Naive B cell (primary cell): ENCODE measurements at regions not wholly inside any gene's neighbourhood (a gene's known extent, or its start where the extent isn't known, plus 50 kb on each side); places are given as distances from the start of the nearest gene placed in this dataset.
A peak's percentile ranks its signal among the peaks of the same experiment; 100 is the strongest.

Experiments
- ATAC-seq, 2 donors: fragments of 150-1000 bp; cut with Tn5 transposase; 2 replicates each; pipeline ENCODE4 v1.10.0; 2021; ENCODE audit warnings: low read depth in 2 of 2, mild to moderate bottlenecking in 2 of 2, moderate library complexity in 2 of 2
- DNase-seq: peaks from one replicate; pipeline ENCODE4 v3.0.0; 2022
- H3K27ac Mint-ChIP-seq, 6 donors: one replicate each; pipeline ENCODE4 v1.8.0; 2020 to 2022; ENCODE audit warnings: mild to moderate bottlenecking in 6 of 6, mixed read lengths in 6 of 6, moderate library complexity in 5 of 6, inconsistent platforms in 2 of 6
- H3K27me3 Mint-ChIP-seq, 3 donors: one replicate each; pipeline ENCODE4 v1.8.0; 2021 to 2022; ENCODE audit warnings: mixed read lengths in 3 of 3, mild to moderate bottlenecking in 1 of 3
- H3K36me3 Mint-ChIP-seq, 2 donors: one replicate each; pipeline ENCODE4 v1.8.0; 2020 to 2022; ENCODE audit warnings: mixed read lengths in 2 of 2, inconsistent platforms in 1 of 2, mild to moderate bottlenecking in 1 of 2
- H3K4me1 Mint-ChIP-seq, 3 donors: one replicate each; pipeline ENCODE4 v1.8.0; 2020 to 2022; ENCODE audit warnings: mixed read lengths in 3 of 3, inconsistent platforms in 1 of 3, mild to moderate bottlenecking in 1 of 3, moderate library complexity in 1 of 3
- H3K4me3 Mint-ChIP-seq, 8 donors: one replicate each; pipeline ENCODE4 v1.8.0; 2020 to 2022; ENCODE audit warnings: mild to moderate bottlenecking in 8 of 8, mixed read lengths in 8 of 8, moderate library complexity in 8 of 8, inconsistent platforms in 2 of 8
- H3K9me3 Mint-ChIP-seq, 7 donors: one replicate each; pipeline ENCODE4 v1.8.0; 2020 to 2022; ENCODE audit warnings: mixed read lengths in 7 of 7, mild to moderate bottlenecking in 5 of 7, inconsistent platforms in 2 of 7, moderate library complexity in 1 of 7

DNA sequence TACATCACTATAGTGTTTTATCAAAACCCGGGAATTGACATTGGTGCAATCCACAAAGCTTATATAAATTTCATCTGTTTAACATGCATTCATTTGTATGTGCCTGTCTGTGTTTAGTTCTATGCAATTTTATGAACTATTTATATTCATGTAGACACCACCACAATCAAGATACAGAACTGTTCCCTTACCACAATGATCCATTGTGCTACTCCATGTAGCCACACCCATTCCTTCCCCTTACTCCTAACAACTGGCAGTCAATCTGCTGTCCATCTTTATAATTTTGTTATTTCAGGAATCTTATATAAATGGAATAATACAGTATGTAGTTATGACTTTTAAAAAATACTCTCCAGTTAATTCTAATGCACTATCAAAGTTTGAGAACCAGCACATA is 389.5 kb downstream of the HTR1A start:
- no peaks in the 10 kb centered on the region for H3K4me1 Mint-ChIP-seq
- H3K4me3 Mint-ChIP-seq, result no peak overlapping the region
- H3K27me3 Mint-ChIP-seq, result no peaks in the 10 kb centered on the region
- no peak overlapping the region for H3K27ac Mint-ChIP-seq
- no peak for ATAC-seq
- H3K9me3 Mint-ChIP-seq, result peaks cover 0 to 10% (median 4%) of the 10 kb centered on the region in 7 donors
- no peak for DNase-seq
- no peaks in the 10 kb centered on the region for H3K36me3 Mint-ChIP-seq

DNA sequence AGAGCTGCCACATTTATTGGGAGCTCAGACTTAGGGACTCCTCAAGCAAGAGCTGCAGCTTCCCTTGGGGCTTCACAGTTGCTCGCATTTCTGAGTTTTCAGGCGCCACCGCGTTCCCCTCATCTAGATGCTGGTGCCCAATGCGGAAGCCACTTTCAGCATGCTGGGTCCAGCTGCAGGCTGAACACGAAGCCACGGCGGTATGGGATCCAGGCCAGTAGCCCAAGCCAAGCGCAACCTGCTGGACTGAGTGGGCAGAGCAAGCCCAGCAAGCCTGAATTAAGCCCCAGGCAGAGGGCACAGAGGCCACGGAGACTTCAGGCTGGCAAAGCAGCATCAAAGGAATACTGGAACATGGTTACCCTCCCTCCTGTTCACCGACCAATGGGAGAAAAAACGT is 391.5 kb downstream of the HTR1A start:
- Mint-ChIP-seq H3K27me3 (no peaks in the 10 kb centered on the region), H3K27ac (no peak overlapping the region), H3K9me3 (peaks cover 2 to 16% (median 2%) of the 10 kb centered on the region in 7 donors), H3K4me3 (no peak overlapping the region), H3K36me3 (no peaks in the 10 kb centered on the region), H3K4me1 (no peaks in the 10 kb centered on the region)
- DNase-seq, result no peak
- ATAC-seq, result no peak

GRCh38 chr5:63564789-63565188 is 397.5 kb downstream of the HTR1A start:
- peaks cover 4 to 30% (median 9%) of the 10 kb centered on the region in 7 donors for H3K9me3 Mint-ChIP-seq
- no peak for DNase-seq
- H3K4me1 Mint-ChIP-seq, result no peaks in the 10 kb centered on the region
- H3K4me3 Mint-ChIP-seq, result no peak overlapping the region
- no peak overlapping the region for H3K27ac Mint-ChIP-seq
- no peaks in the 10 kb centered on the region for H3K36me3 Mint-ChIP-seq
- no peaks in the 10 kb centered on the region for H3K27me3 Mint-ChIP-seq
- ATAC-seq, result no peak

DNA sequence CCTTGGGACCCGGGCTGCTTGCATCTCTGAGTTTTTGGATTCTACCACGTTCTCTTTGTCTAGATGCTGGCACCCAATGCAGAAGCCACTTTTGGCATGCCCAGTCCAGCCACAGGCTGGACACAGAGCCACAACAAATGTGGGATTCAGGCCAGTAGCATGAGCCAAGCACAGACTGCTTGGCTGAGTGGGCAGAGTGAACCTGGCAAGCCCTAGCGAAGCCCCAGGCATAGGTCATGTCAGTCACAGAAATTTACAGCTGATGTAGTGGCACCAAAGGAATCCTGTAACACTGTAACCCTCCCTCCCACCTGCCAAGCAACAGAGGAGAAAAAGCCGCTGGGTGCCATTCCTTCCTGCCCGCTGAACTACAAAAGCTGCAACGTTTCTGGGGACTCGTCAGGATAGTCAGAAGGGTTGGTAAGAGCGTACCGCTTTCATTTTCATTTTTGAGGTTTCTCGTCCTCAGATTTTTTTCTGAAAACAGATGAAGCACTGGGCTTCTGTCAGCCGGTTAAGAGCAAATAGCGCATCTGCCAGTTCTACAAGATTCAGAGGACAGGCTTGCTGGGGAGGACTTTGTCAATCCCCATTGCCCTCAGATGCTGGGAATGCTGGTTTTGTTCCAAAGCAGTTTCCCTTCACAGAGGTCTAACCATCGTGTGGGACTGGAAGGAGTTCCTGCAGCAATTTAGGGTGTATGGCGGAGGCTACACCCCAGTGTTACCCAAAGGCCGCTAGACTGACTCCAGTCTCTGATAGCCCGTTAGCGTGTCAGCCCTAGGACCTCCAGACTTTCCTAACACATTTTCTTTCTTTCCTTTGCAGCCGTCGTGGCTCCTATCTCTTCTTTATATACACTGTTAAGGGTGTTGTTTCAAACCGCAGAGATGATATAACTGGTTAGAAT is 399.0 kb downstream of the HTR1A start:
- H3K36me3 Mint-ChIP-seq, result no peaks in the 10 kb centered on the region

DNA sequence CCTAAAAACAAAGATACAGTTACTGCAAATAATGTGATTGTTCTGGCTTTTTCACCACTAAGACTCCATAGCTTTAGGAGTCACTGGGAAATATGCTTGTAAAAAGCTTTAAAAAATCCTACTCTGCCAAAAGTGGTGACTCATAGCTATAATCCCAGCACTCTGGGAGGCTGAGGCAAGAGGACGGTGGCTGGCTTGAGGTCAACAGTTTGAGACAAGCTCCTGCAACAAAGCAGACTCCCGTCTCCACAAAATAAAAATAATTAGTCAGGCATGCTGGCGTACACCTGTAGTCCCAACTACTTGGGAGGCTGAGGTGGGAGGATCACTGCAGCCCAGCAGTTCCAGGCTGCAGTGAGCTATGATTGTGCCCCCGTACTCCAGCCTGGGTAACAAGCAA is 406.4 kb downstream of the HTR1A start:
- ATAC-seq (no peak), DNase-seq (no peak)
- no peaks in the 10 kb centered on the region for H3K27me3 Mint-ChIP-seq
- no peaks in the 10 kb centered on the region for H3K36me3 Mint-ChIP-seq
- peaks cover 0 to 7% (median 1%) of the 10 kb centered on the region in 7 donors for H3K9me3 Mint-ChIP-seq
- H3K4me1 Mint-ChIP-seq, result no peaks in the 10 kb centered on the region
- no peak overlapping the region for H3K27ac Mint-ChIP-seq
- H3K4me3 Mint-ChIP-seq, result no peak overlapping the region

More for the DNA sequence above, 399.0 kb downstream of the HTR1A start:
- H3K4me1 Mint-ChIP-seq, result no peaks in the 10 kb centered on the region
- DNase-seq (no peak), ATAC-seq (no peak)
- H3K4me3 Mint-ChIP-seq, result no peak overlapping the region
- H3K27ac Mint-ChIP-seq, result peak overlapping the region in 1 of 6 donors; percentile 33
- peaks cover 4 to 23% (median 8%) of the 10 kb centered on the region in 7 donors for H3K9me3 Mint-ChIP-seq
- H3K27me3 Mint-ChIP-seq, result no peaks in the 10 kb centered on the region

- no peak for ATAC-seq
- no peaks in the 10 kb centered on the region for H3K4me1 Mint-ChIP-seq
Observed at GRCh38 chr5:63554191-63554590, 408.1 kb downstream of the HTR1A start.

GRCh38 chr5:63553073-63553472 is 409.2 kb downstream of the HTR1A start:
- peaks cover 0 to 7% (median 0%) of the 10 kb centered on the region in 7 donors for H3K9me3 Mint-ChIP-seq
- no peak for ATAC-seq

More at GRCh38 chr5:63554191-63554590, 408.1 kb downstream of the HTR1A start:
- H3K27ac Mint-ChIP-seq, result no peak overlapping the region
- H3K4me3 Mint-ChIP-seq, result no peak overlapping the region
- H3K36me3 Mint-ChIP-seq, result no peaks in the 10 kb centered on the region
- peaks cover 0 to 7% (median 0%) of the 10 kb centered on the region in 7 donors for H3K9me3 Mint-ChIP-seq
- DNase-seq, result no peak
- no peaks in the 10 kb centered on the region for H3K27me3 Mint-ChIP-seq

DNA sequence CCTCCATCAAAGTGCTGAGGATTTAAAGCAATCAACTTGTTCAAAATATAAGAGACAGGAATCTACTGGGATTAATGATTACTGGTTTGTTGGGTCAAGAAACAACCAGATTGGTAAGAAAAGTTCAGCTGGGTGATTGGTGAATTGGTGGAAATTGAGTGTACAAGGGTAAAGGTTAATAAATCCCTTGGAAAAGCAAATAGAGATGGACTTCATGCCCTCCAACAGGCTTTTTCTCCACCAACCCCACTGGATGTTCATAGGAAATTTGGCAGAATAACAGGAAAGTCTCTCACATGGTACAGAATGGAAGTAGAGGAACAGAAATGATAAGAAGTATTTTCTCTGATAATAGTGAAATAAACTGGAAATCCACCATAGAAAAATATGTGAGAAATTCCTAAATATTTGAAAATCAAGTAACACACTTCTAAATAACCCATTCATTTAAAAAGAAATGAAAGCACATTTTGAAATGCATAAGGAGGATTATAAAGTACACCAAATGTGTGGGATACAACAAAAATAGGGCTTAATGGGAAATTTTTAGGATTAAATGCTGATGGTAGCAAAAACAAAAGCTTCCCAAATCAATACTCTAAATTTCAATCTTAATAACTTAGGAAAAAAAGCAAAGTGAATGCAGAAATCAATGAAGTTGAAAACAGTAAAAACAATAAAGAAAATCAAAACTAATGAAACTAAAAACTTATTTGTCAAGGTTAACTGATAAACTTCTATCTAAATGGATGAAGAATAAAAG is 426.2 kb downstream of the HTR1A start:
- DNase-seq, result no peak
- no peaks in the 10 kb centered on the region for H3K27me3 Mint-ChIP-seq
- ATAC-seq, result no peak
- no peak overlapping the region for H3K27ac Mint-ChIP-seq
- H3K4me1 Mint-ChIP-seq, result no peaks in the 10 kb centered on the region
- peaks cover 0 to 11% (median 0%) of the 10 kb centered on the region in 7 donors for H3K9me3 Mint-ChIP-seq
- no peak overlapping the region for H3K4me3 Mint-ChIP-seq
- no peaks in the 10 kb centered on the region for H3K36me3 Mint-ChIP-seq

More at GRCh38 chr5:63553073-63553472, 409.2 kb downstream of the HTR1A start:
- H3K27ac Mint-ChIP-seq, result no peak overlapping the region
- H3K4me1 Mint-ChIP-seq, result no peaks in the 10 kb centered on the region
- no peak overlapping the region for H3K4me3 Mint-ChIP-seq
- no peak for DNase-seq
- no peaks in the 10 kb centered on the region for H3K27me3 Mint-ChIP-seq
- no peaks in the 10 kb centered on the region for H3K36me3 Mint-ChIP-seq

DNA sequence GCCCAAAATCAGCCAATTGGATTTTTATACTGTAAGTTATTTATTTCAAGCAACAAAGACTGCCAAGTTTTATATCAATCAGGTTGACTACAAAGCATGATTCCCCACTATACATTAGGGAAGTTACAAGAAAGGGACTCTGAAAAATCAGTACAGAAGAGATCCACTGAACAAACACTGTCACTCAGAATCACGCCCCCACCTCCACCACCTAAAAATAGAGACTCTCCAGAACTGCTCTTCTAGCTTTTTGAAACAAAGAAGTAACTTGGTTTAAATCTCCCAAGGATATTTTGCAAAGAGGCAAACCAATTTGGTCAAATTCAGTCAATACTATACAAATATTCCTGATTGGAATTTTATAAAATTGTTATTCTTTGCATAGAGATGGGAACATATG is 438.0 kb downstream of the HTR1A start:
- no peaks in the 10 kb centered on the region for H3K4me1 Mint-ChIP-seq
- H3K4me3 Mint-ChIP-seq, result no peak overlapping the region
- no peak overlapping the region for H3K27ac Mint-ChIP-seq
- ATAC-seq, result no peak
- no peak for DNase-seq
- no peaks in the 10 kb centered on the region for H3K36me3 Mint-ChIP-seq
- H3K27me3 Mint-ChIP-seq, result no peaks in the 10 kb centered on the region
- peaks cover 0 to 5% (median 5%) of the 10 kb centered on the region in 7 donors for H3K9me3 Mint-ChIP-seq

GRCh38 chr5:63516006-63516405 is 446.2 kb downstream of the HTR1A start:
- H3K9me3 Mint-ChIP-seq, result peaks cover 0 to 9% (median 4%) of the 10 kb centered on the region in 7 donors
- no peak overlapping the region for H3K27ac Mint-ChIP-seq
- no peak overlapping the region for H3K4me3 Mint-ChIP-seq
- H3K27me3 Mint-ChIP-seq, result no peaks in the 10 kb centered on the region
- ATAC-seq (no peak), DNase-seq (no peak)
- H3K36me3 Mint-ChIP-seq, result no peaks in the 10 kb centered on the region
- no peaks in the 10 kb centered on the region for H3K4me1 Mint-ChIP-seq

- H3K36me3 Mint-ChIP-seq, result no peaks in the 10 kb centered on the region
- no peaks in the 10 kb centered on the region for H3K4me1 Mint-ChIP-seq
- DNase-seq, result no peak
- H3K27ac Mint-ChIP-seq, result no peak overlapping the region
- H3K9me3 Mint-ChIP-seq, result peaks cover 0 to 5% (median 0%) of the 10 kb centered on the region in 7 donors
- no peaks in the 10 kb centered on the region for H3K27me3 Mint-ChIP-seq
- no peak for ATAC-seq
- H3K4me3 Mint-ChIP-seq, result no peak overlapping the region
Observed at GRCh38 chr5:63500242-63500641, 462.0 kb downstream of the HTR1A start.

GRCh38 chr5:63495225-63495624 is 467.0 kb downstream of the HTR1A start:
- Mint-ChIP-seq H3K4me3 (no peak overlapping the region), H3K36me3 (no peaks in the 10 kb centered on the region), H3K27me3 (no peaks in the 10 kb centered on the region), H3K9me3 (peaks cover 0 to 9% (median 3%) of the 10 kb centered on the region in 7 donors), H3K27ac (no peak overlapping the region), H3K4me1 (no peaks in the 10 kb centered on the region)
- ATAC-seq (no peak), DNase-seq (no peak)

DNA sequence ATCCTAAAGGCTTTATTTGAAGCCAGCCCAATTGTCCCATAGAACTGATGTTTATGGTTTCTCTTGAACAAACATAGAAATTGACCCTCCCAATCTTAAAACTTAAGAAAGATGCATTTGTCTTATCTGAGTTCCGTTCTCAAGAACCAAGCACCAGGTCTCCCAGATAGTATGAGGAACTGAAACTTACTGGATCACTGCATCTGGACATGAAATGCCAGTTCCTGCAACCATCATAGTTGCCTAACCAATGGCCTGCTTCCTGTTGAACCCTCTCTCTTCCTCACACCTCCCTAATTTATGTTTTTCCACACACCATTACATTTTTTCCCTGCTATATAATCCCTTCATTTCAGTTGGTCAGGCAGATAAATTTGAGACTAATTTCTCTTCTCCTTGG is 478.9 kb downstream of the HTR1A start:
- DNase-seq (no peak), ATAC-seq (no peak)
- no peak overlapping the region for H3K4me3 Mint-ChIP-seq
- no peaks in the 10 kb centered on the region for H3K27me3 Mint-ChIP-seq
- peaks cover 4 to 15% (median 9%) of the 10 kb centered on the region in 7 donors for H3K9me3 Mint-ChIP-seq
- no peaks in the 10 kb centered on the region for H3K36me3 Mint-ChIP-seq
- no peak overlapping the region for H3K27ac Mint-ChIP-seq
- H3K4me1 Mint-ChIP-seq, result no peaks in the 10 kb centered on the region
